HG03060 (cell line): ENCODE measurements at regions not wholly inside any gene's neighbourhood (a gene's known extent, or its start where the extent isn't known, plus 50 kb on each side); places are given as distances from the start of the nearest gene placed in this dataset.

Experiments used
- ATAC-seq: cut with Tn5 transposase; IDR thresholded peaks from one replicate; pipeline ENCODE4 v1.9.1; 2021; ENCODE audit warnings: low read depth, moderate number of reproducible peaks; ENCODE audit not compliant: unreplicated experiment

DNA sequence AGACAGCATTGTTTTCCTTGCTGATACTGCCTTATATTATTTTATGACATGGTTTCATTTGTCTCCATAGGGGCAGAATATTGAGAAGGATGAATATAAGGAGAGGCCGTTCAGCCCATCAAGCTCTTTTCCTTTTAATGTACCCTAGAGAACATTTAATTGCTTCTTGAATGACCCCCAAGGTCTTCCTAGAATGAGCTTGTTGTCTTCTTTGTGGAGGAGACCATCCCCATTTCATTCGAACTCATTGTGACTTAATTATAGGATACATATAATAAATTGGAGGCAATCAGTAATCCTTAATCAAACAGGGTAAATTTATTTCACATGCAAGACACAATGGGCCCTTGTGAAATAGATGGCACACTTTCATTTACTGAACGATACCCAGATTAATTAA, 231.3 kb downstream of the MDFIC start:
- ATAC-seq = no peak

DNA sequence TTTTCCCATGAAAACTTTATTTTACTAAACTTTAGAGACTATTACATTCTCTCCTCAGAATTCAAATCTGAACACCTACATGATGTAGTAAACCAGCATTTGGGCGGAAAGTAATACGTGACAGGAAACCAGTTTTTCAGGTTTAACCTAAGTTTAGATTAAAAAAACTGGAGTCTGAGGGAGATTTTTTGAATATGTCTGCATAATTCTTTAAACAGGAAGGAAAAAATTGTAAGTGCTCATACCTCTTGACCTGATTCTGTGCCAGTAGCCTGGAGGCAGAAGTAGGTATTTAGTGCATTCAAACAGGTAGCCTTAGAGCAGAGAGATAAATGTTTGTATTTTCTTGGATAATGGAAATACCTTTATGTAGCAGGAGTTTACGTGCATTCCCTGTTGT, 224.3 kb downstream of the MDFIC start:
- ATAC-seq = no peak

- peak; percentile 71 for ATAC-seq
Measured at GRCh38 chr7:115145512-115145911, 223.6 kb downstream of the MDFIC start.

DNA sequence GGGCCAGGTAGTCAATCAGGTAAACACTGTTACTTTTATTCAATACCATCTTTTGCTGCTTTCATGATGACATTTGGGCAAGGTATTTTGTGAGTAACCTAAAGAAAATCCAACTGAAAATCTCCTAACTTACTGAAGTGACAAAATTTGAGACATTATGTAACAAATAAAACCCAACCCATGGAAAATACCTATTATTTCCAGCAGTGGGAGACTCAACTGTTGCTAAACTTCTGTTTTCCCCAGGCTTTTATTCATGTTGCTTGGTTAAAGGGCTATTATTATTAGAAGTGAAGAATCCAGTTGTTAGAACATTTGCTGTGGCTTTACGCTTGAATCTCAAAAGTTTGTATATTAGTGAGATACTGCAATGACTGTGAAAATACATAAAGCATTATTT, 215.9 kb downstream of the MDFIC start:
- no peak for ATAC-seq

DNA sequence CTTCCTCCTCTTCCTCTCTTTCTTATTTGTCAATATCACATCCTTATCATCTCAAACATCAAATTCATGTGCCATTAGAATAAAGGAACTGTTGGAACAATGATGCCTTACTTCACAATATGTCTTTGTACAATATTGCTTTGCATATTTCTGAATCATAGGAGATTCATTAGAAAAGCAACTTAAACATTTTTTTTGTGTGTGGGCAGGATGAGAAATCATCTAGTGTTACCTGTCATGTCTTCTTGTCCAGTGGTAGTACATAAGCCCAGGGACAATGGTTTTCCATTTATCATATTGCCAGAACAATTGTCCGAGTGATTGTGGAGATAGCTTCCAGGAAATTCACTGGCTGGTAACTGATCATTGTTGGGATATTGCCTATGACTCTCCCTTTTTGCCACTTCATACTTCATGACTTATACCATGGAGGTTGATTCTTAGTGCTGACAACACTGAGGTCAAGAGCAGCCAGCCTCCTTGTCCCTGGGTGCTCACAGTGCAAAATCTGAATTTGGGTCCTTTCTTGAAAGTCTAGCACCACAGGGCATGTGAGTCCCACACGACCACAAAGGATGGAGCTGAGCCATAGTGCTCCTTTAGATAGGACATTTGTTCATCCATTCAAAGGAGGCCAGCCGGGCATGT, 215.0 kb downstream of the MDFIC start:
- no peak for ATAC-seq

- ATAC-seq = peak; percentile 78
Measured at GRCh38 chr7:115135769-115136410, 214.0 kb downstream of the MDFIC start.

- no peak for ATAC-seq
Measured at GRCh38 chr7:115135146-115135545, 213.3 kb downstream of the MDFIC start.

GRCh38 chr7:115133248-115133647, 211.4 kb downstream of the MDFIC start:
- ATAC-seq = no peak

DNA sequence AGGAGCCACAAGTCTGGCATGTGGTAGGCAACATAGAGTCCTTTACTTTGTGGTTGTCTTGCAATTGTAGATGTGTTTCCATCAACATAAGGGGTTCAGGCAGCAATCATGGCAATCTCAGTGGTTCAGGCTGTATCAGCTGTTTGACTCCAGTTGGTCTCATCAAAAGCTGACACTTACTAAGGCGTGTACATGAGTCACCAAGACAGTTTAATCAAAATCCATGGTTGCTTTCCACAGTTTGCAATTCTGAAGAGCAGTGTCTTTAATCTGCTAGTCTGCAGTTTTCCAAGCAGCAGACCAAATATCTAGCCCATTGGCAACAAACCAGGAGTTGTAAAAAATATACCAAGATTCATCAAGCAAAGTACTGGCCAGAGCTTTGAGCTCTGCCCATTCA, 210.2 kb downstream of the MDFIC start:
- no peak for ATAC-seq

DNA sequence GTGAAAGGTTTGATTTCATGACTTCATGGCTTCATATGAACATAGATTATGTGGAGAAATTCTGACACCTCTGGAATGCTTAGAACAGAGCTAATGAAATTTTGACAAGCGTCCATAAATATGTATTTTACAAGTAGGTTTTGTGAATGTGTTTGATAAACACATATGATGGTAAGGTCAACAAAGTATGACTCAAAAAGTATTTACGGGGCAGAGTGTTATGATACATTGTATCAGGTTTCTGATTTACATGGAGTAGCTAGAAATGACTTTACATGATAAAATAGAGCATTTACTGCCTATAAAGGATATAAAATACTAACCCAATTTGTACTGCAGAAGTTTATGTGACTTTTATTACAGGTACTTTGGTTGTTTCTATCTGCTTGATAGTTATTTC, 206.3 kb downstream of the MDFIC start:
- no peak for ATAC-seq

DNA sequence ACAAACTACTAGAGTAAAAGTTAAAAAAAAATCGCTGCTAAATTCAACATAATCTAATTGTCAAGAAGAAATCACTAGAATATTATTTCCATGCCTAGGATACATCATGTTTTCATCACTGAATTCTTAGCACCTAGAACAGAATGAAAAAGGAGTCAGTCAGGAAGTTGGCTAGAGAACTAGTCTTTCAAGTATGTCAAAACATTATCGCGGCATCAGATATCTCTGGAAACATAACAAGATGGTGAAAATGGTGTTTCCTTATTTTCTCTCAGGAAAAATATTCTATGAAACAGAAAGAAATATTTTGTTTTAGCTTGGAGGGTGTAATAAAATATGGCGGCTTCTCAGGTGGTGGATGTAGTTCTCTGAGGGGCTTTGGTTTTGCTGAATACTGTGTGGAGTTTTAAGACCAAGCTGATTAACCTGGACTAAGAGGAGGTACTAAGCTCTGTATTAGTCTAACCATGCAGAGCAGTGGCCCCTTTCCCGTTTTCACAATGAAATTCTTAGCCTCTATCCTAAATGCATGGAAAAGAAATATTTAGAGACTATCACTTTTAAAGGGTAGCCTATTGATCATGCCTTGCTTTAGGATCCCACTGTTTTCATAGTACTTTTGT, 205.6 kb downstream of the MDFIC start:
- ATAC-seq = no peak

- ATAC-seq = no peak
Measured at GRCh38 chr7:115125750-115126149, 203.9 kb downstream of the MDFIC start.

DNA sequence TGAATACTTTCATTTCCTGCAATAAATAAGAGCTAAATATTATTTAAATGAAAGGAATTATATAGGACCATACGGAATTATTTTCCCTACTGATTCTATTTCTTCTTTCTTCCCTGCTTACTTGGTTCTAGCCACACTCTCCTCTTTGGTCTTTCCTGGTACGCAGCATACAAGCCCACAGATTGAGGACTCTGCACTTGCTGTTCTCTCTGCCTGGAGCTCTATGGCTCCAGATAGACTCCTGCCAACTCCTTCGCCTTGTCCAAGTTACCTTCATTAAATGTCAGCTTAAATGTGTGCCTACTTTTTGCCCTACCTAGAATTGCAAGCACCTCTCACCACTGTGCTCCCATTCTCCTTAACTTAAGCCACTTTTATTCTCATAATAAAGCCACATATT, 203.4 kb downstream of the MDFIC start:
- ATAC-seq = no peak

- no peak for ATAC-seq
Measured at GRCh38 chr7:115124409-115124939, 202.6 kb downstream of the MDFIC start.

DNA sequence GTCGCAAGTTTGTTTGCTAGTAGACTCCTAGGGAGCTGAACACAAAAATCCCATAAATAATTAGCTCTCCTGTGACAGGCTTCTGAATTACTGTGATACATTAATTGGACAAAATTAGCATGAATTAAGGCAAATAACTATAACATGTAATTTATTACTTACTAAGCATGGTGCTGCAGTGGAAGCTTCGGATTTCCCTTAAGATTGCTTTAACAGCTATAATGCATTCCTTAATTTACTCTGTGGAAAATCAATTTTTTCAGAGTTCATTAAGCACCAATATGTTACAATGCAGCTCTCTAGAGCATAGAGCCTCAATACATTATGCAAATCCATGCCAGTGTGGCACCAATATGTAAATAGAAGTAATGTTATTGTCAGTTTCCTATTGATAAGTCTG, 201.5 kb downstream of the MDFIC start:
- no peak for ATAC-seq

GRCh38 chr7:115122388-115122787, 200.5 kb downstream of the MDFIC start:
- no peak for ATAC-seq

- no peak for ATAC-seq
Measured at GRCh38 chr7:115117748-115118147, 195.9 kb downstream of the MDFIC start.

GRCh38 chr7:115116773-115117715, 195.2 kb downstream of the MDFIC start:
- no peak for ATAC-seq

GRCh38 chr7:115113776-115114175, 191.9 kb downstream of the MDFIC start:
- ATAC-seq = no peak

GRCh38 chr7:115113131-115113530, 191.2 kb downstream of the MDFIC start:
- ATAC-seq = no peak

DNA sequence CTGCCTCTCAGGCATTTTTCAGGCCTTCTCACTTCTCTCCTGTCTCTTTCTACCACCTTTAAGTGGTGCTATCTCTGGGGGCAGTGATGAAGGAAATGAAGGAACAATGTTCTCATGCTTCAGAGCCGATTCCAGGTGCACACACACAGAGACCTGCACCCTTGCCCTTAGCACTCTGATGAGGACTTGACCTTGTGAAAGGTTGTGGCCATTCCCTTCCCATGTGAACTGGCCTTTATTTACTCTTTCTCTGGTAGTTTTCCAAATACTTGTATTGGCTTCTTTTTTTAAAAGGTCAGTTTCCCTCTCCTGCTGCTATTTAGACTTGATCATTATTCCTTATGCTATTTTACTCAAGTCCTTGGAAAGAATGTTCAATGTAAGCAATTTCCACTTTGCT, 188.6 kb downstream of the MDFIC start:
- no peak for ATAC-seq
